Liver (tissue), 8 donors: ENCODE measurements at regions not wholly inside any gene's neighbourhood (a gene's known extent, or its start where the extent isn't known, plus 50 kb on each side); places are given as distances from the start of the nearest gene placed in this dataset.

ENCODE experiments used
- DNase-seq: peaks from one replicate; pipeline ENCODE4 v3.0.0-alpha.2; 2017; ENCODE audit warnings: low spot score
- H3K27ac ChIP-seq, 2 donors: one replicate each; pipeline ENCODE4 v1.7.0; 2013; ENCODE audit warnings: inconsistent platforms in 2 of 2, low read length in 2 of 2, control low read depth in 1 of 2, low read depth in 1 of 2, mild to moderate bottlenecking in 1 of 2
- H3K27me3 ChIP-seq, 4 donors: one replicate each; pipeline versions ENCODE4 v1.6.1 to v1.7.0; 2013; ENCODE audit warnings: low read length in 3 of 4, inconsistent platforms in 1 of 4, mild to moderate bottlenecking in 1 of 4, moderate library complexity in 1 of 4; ENCODE audit not compliant: control insufficient read depth in 4 of 4, insufficient read depth in 4 of 4
- H3K36me3 ChIP-seq, 4 donors: one replicate each; pipeline versions ENCODE4 v1.6.1 to v1.7.0; 2013; ENCODE audit warnings: low read length in 3 of 4, mild to moderate bottlenecking in 3 of 4, low read depth in 1 of 4, moderate library complexity in 1 of 4; ENCODE audit not compliant: control insufficient read depth in 4 of 4, insufficient read depth in 3 of 4
- H3K4me1 ChIP-seq, 4 donors: one replicate each; pipeline versions ENCODE4 v1.6.1 to v1.7.0; 2013; ENCODE audit warnings: low read length in 3 of 4, mild to moderate bottlenecking in 3 of 4, moderate library complexity in 1 of 4; ENCODE audit not compliant: control insufficient read depth in 4 of 4, insufficient read depth in 4 of 4
- H3K4me3 ChIP-seq, 3 donors: one replicate each; pipeline versions ENCODE4 v1.6.1 to v1.7.0; 2013; ENCODE audit warnings: low read length in 3 of 3, control low read depth in 1 of 3, low read depth in 1 of 3, mild to moderate bottlenecking in 1 of 3
- H3K9ac ChIP-seq, 2 donors: one replicate each; pipeline ENCODE4 v1.7.0; 2013; ENCODE audit warnings: low read length in 2 of 2, mild to moderate bottlenecking in 2 of 2, moderate library complexity in 2 of 2, control low read depth in 1 of 2, low read depth in 1 of 2
- H3K9me3 ChIP-seq, 4 donors: one replicate each; pipeline versions ENCODE4 v1.6.1 to v1.7.0; 2013; ENCODE audit warnings: low read length in 3 of 4; ENCODE audit not compliant: control insufficient read depth in 4 of 4
- ATF3 ChIP-seq: IDR thresholded peaks from 2 replicates; pipeline ENCODE4 v1.6.1; 2016; ENCODE audit warnings: antibody characterized with exemption
- EGR1 ChIP-seq, 2 donors: IDR thresholded peaks; 2 replicates each; pipeline ENCODE4 v1.6.1; 2016 to 2018; ENCODE audit warnings: antibody characterized with exemption in 2 of 2, low read depth in 2 of 2
- FOXA1 ChIP-seq: IDR thresholded peaks from 2 replicates; pipeline ENCODE4 v1.6.1; 2016; ENCODE audit warnings: antibody characterized with exemption
- FOXA2 ChIP-seq: IDR thresholded peaks from 2 replicates; pipeline ENCODE4 v1.6.1; 2016; ENCODE audit warnings: antibody characterized with exemption
- HNF4A ChIP-seq, 2 donors: conservative IDR thresholded peaks; 2 replicates each; pipeline ENCODE4 v1.6.1; 2016; ENCODE audit warnings: antibody characterized with exemption in 2 of 2, mild to moderate bottlenecking in 2 of 2
- HNF4G ChIP-seq: IDR thresholded peaks from 2 replicates; pipeline ENCODE4 v1.6.1; 2016; ENCODE audit warnings: antibody characterized with exemption
- JUND ChIP-seq, 2 donors: IDR thresholded peaks; 2 replicates each; pipeline ENCODE4 v1.6.1; 2016; ENCODE audit warnings: antibody characterized with exemption in 2 of 2
- MAX ChIP-seq: IDR thresholded peaks from 2 replicates; pipeline ENCODE4 v1.6.1; 2016; ENCODE audit warnings: antibody characterized with exemption
- NR2F2 ChIP-seq: IDR thresholded peaks from 2 replicates; pipeline ENCODE4 v1.6.1; 2016; ENCODE audit warnings: antibody characterized with exemption
- REST ChIP-seq: IDR thresholded peaks from 2 replicates; pipeline ENCODE4 v1.6.1; 2016; ENCODE audit warnings: antibody characterized with exemption, mild to moderate bottlenecking
- RXRA ChIP-seq, 2 donors: IDR thresholded peaks; 2 replicates each; pipeline ENCODE4 v1.6.1; 2017 to 2018; ENCODE audit warnings: antibody characterized with exemption in 2 of 2, mild to moderate bottlenecking in 1 of 2
- TAF1 ChIP-seq: conservative IDR thresholded peaks from 2 replicates; pipeline ENCODE4 v1.6.1; 2016; ENCODE audit warnings: antibody characterized with exemption, mild to moderate bottlenecking
- YY1 ChIP-seq: IDR thresholded peaks from 2 replicates; pipeline ENCODE4 v1.6.1; 2016; ENCODE audit warnings: antibody characterized with exemption, mild to moderate bottlenecking
- ZBTB33 ChIP-seq: IDR thresholded peaks from 2 replicates; pipeline ENCODE4 v1.6.1; 2016; ENCODE audit warnings: antibody characterized with exemption
- WGBS: extraction: QIAGEN DNeasy Blood & Tissue Kit; methylation state at CpG from one replicate; pipeline ENCODE4 v1.1.7; 2013; 5-methylcytosine and 5-hydroxymethylcytosine counted together
- TF ChIP-seq, protein P1 (sequence below): fragments of 150-350 bp; IDR thresholded peaks from 2 replicates; pipeline ENCODE4 v1.5.1; 2017; ENCODE audit warnings: improper control_type of control experiment, low read depth, low read length; ENCODE audit not compliant: missing input control
- donor health status: healthy.
- donor health status: healthy.
- donor health status: healthy.
- donor health status: healthy.
- donor health status: healthy.

GRCh38 chr1:93740601-93741031 is 59.0 kb upstream of the BCAR3 start:
- H3K27ac ChIP-seq, result no peak overlapping the region
- no peaks in the 10 kb centered on the region for H3K4me1 ChIP-seq
- no peaks in the 10 kb centered on the region for H3K36me3 ChIP-seq
- no peak overlapping the region for H3K9ac ChIP-seq
- no peaks in the 10 kb centered on the region for H3K27me3 ChIP-seq
- no peaks in the 10 kb centered on the region for H3K9me3 ChIP-seq
- no peak for DNase-seq
- no peak overlapping the region for H3K4me3 ChIP-seq
- WGBS, result 81% methylated on average over 12 of the region's 12 CpGs
- TF ChIP-seq RXRA (IDR thresholded peaks at IDR 0.05) (no peak), TAF1 (no peak), NR2F2 (no peak), YY1 (no peak), FOXA1 (no peak), MAX (no peak)

DNA sequence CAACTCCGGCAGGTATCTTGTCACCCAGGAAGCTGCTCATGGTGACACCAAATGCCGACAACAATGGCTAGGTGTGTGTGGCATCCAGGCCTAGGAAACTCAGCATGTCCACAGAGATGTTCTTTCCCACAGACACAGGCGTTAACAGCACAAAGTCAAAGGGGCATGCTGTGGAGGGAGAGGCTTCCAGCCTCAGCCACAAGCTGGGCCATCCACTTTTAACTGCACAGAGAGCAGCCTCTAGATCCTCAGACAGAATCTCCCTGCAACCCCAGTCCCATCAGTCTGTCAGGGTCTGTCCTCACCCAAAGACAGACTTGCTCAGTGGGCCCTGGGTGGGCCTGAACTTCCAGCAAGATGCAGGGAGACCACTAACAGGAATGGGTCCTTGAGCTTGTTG is 58.5 kb upstream of the BCAR3 start:
- no peak for DNase-seq
- Histone ChIP-seq H3K36me3 (no peaks in the 10 kb centered on the region), H3K4me3 (no peak overlapping the region), H3K9me3 (no peaks in the 10 kb centered on the region), H3K9ac (no peak overlapping the region), H3K4me1 (no peaks in the 10 kb centered on the region), H3K27ac (no peak overlapping the region), H3K27me3 (no peaks in the 10 kb centered on the region)
- 95% methylated on average over 3 of the region's 3 CpGs for whole genome bisulfite sequencing
- TF ChIP-seq, protein P1, sequence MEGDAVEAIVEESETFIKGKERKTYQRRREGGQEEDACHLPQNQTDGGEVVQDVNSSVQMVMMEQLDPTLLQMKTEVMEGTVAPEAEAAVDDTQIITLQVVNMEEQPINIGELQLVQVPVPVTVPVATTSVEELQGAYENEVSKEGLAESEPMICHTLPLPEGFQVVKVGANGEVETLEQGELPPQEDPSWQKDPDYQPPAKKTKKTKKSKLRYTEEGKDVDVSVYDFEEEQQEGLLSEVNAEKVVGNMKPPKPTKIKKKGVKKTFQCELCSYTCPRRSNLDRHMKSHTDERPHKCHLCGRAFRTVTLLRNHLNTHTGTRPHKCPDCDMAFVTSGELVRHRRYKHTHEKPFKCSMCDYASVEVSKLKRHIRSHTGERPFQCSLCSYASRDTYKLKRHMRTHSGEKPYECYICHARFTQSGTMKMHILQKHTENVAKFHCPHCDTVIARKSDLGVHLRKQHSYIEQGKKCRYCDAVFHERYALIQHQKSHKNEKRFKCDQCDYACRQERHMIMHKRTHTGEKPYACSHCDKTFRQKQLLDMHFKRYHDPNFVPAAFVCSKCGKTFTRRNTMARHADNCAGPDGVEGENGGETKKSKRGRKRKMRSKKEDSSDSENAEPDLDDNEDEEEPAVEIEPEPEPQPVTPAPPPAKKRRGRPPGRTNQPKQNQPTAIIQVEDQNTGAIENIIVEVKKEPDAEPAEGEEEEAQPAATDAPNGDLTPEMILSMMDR, result no peak
- TF ChIP-seq HNF4A (conservative IDR thresholded peaks at IDR 0.05) (no peak), ZBTB33 (no peak), MAX (no peak), FOXA2 (no peak), JUND (IDR thresholded peaks at IDR 0.05) (no peak), EGR1 (IDR thresholded peaks at IDR 0.05; ENCODE audit: low read depth in 2 of 2) (no peak), ATF3 (no peak), YY1 (no peak)

DNA sequence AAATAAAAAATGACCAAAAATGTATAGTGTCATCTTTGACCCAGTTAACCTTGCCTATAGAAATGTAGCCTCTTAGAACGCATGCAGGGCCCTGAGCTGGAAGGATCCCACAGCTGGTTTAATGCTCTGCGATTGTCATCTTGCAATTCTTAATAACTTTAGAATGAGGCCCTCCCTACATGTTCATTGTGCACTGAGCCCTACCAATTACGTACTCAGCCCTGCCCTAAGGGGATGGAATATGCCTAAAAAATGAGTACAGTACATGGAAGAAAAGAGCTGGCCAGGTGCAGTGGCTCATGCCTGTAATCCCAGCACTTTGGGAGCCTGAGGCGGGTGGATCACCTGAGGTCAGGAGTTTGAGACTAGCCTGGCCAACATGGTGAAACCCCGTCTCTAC is 57.8 kb upstream of the BCAR3 start:
- WGBS, result 97% methylated on average over 5 of the region's 5 CpGs
- no peaks in the 10 kb centered on the region for H3K36me3 ChIP-seq
- H3K27ac ChIP-seq, result no peak overlapping the region
- DNase-seq, result no peak
- H3K9me3 ChIP-seq, result no peaks in the 10 kb centered on the region
- no peaks in the 10 kb centered on the region for H3K27me3 ChIP-seq
- H3K4me3 ChIP-seq, result no peak overlapping the region
- H3K4me1 ChIP-seq, result no peaks in the 10 kb centered on the region
- no peak overlapping the region for H3K9ac ChIP-seq
- TF ChIP-seq ZBTB33 (no peak), REST (no peak), HNF4G (no peak), HNF4A (conservative IDR thresholded peaks at IDR 0.05) (no peak), JUND (IDR thresholded peaks at IDR 0.05) (no peak), FOXA1 (no peak)
- TF ChIP-seq, protein P1, result no peak
